Gastroesophageal sphincter (tissue), 4 donors: ENCODE measurements at regions not wholly inside any gene's neighbourhood (a gene's known extent, or its start where the extent isn't known, plus 50 kb on each side); places are given as distances from the start of the nearest gene placed in this dataset.

Experiments
- ATAC-seq: fragments of 150-250 bp; one replicate; pipeline ENCODE4 v1.9.1; 2016; ENCODE audit warnings: mild to moderate bottlenecking, moderate library complexity
- H3K27ac ChIP-seq, 4 donors: fragments of 200-600 bp; sonication (generic) in 3 of 4; 1 replicate in 3 of 4; 2 replicates in 1 of 4; pipeline ENCODE4 v1.5.1; 2016 to 2019
- H3K27me3 ChIP-seq: fragments of 200-600 bp; sonication (generic); one replicate; pipeline ENCODE4 v1.5.1; 2019
- H3K36me3 ChIP-seq, 2 donors: fragments of 200-600 bp; sonication (generic); one replicate each; pipeline ENCODE4 v1.5.1; 2019; ENCODE audit warnings: control low read depth in 1 of 2
- H3K4me1 ChIP-seq, 3 donors: fragments of 200-600 bp; sonication (generic); 1 replicate in 2 of 3; 2 replicates in 1 of 3; pipeline ENCODE4 v1.5.1; 2016 to 2019; ENCODE audit warnings: control low read depth in 2 of 3
- H3K4me3 ChIP-seq, 2 donors: fragments of 200-600 bp; sonication (generic); one replicate each; pipeline ENCODE4 v1.5.1; 2019; ENCODE audit warnings: mild to moderate bottlenecking in 1 of 2, moderate library complexity in 1 of 2
- H3K9me3 ChIP-seq, 3 donors: fragments of 200-600 bp; sonication (generic); one replicate each; pipeline ENCODE4 v1.5.1; 2017 to 2019; ENCODE audit warnings: control low read depth in 2 of 3
- EP300 ChIP-seq: sonication (generic); formaldehyde crosslinking; IDR thresholded peaks from one replicate; pipeline ENCODE4 v1.6.1; 2017; ENCODE audit warnings: antibody characterized with exemption, mild to moderate bottlenecking
- POLR2A ChIP-seq, 2 donors: fragments of 450-650 bp; IDR thresholded peaks; one replicate each; pipeline ENCODE4 v1.6.1; 2017; ENCODE audit warnings: antibody characterized with exemption in 2 of 2, mild to moderate bottlenecking in 2 of 2, moderate library complexity in 1 of 2
- POLR2AphosphoS5 ChIP-seq: sonication (generic); formaldehyde crosslinking; IDR thresholded peaks from one replicate; pipeline ENCODE4 v1.6.1; 2017; ENCODE audit warnings: antibody characterized with exemption
- WGBS, 2 donors: methylation state at CpG; one replicate each; pipeline ENCODE4 v1.1.5; 2018; ENCODE audit warnings: low coverage in 1 of 2; 5-methylcytosine and 5-hydroxymethylcytosine counted together
- TF ChIP-seq, protein P1 (sequence below), 4 experiments: fragments of 200-600 bp in 2 of 4; fragments of 450-650 bp in 2 of 4; sonication (generic) in 1 of 4; IDR thresholded peaks; one replicate each; pipeline ENCODE4 v1.5.1; 2017 to 2019; ENCODE audit warnings: antibody characterized with exemption in 4 of 4, mild to moderate bottlenecking in 2 of 4, moderate library complexity in 2 of 4

DNA sequence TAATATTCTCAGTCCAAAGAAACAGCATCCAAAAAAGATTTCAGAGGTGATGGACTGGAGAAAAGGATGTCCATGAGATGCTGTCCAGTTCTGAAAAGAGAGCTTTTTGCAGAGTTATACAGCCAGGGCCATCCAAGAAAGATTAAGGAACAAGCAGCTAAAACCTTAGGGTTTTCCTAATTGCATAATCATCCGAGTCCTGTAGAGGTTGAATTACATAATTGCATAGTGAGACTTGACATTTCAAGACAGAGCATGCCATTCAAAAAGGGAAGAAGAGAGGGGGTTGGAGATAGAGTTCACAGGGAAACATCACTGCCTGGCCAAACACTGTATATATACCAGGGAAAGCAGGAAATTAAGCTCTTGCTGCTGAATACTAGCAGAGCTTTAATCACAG is 1729.2 kb upstream of the WWC1 start:
- no peak overlapping the region for H3K4me3 ChIP-seq
- WGBS, 2 donors, result 14% methylated on average over 1 of the region's 1 CpG

DNA sequence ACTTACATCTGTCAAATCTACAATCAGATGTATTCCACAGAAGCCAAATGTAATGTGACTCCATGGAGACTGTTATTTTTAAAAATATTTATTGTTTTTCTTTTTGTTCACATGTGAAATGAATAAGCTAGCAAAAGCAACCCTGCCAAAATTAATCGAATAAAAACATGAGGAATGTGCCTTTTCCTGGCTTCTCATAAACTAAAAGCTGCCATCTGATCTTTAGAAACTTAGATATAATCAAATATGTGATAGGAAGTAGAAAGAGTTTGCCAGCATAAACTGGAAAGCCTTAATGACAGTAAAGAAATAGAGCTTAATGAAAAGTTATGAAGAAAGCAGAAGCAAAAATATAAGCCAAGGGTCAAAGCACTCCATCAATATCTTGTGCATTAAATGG is 1724.7 kb upstream of the WWC1 start:
- WGBS, 2 donors, result 56 to 88% methylated on average over 1 of the region's 1 CpG
- no peak for TF ChIP-seq EP300
- TF ChIP-seq, protein P1, sequence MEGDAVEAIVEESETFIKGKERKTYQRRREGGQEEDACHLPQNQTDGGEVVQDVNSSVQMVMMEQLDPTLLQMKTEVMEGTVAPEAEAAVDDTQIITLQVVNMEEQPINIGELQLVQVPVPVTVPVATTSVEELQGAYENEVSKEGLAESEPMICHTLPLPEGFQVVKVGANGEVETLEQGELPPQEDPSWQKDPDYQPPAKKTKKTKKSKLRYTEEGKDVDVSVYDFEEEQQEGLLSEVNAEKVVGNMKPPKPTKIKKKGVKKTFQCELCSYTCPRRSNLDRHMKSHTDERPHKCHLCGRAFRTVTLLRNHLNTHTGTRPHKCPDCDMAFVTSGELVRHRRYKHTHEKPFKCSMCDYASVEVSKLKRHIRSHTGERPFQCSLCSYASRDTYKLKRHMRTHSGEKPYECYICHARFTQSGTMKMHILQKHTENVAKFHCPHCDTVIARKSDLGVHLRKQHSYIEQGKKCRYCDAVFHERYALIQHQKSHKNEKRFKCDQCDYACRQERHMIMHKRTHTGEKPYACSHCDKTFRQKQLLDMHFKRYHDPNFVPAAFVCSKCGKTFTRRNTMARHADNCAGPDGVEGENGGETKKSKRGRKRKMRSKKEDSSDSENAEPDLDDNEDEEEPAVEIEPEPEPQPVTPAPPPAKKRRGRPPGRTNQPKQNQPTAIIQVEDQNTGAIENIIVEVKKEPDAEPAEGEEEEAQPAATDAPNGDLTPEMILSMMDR (IDR thresholded peaks at IDR 0.05), result no peak
- TF ChIP-seq POLR2AphosphoS5, result no peak
- TF ChIP-seq POLR2A (IDR thresholded peaks at IDR 0.05), result no peak
- Histone ChIP-seq H3K4me1 (no peaks in the 10 kb centered on the region), H3K4me3 (no peak overlapping the region), H3K36me3 (no peaks in the 10 kb centered on the region), H3K9me3 (no peaks in the 10 kb centered on the region), H3K27me3 (no peaks in the 10 kb centered on the region), H3K27ac (no peak overlapping the region)
- no peak for ATAC-seq

More for the DNA sequence above, 1729.2 kb upstream of the WWC1 start:
- no peak for ATAC-seq
- no peaks in the 10 kb centered on the region for H3K27me3 ChIP-seq
- no peaks in the 10 kb centered on the region for H3K4me1 ChIP-seq
- H3K36me3 ChIP-seq, result no peaks in the 10 kb centered on the region
- no peak overlapping the region for H3K27ac ChIP-seq
- TF ChIP-seq EP300, result no peak
- TF ChIP-seq, protein P1 (IDR thresholded peaks at IDR 0.05), result no peak
- no peak for TF ChIP-seq POLR2A (IDR thresholded peaks at IDR 0.05)
- TF ChIP-seq POLR2AphosphoS5, result no peak
- H3K9me3 ChIP-seq, result peaks cover 0 to 14% (median 0%) of the 10 kb centered on the region in 3 donors

DNA sequence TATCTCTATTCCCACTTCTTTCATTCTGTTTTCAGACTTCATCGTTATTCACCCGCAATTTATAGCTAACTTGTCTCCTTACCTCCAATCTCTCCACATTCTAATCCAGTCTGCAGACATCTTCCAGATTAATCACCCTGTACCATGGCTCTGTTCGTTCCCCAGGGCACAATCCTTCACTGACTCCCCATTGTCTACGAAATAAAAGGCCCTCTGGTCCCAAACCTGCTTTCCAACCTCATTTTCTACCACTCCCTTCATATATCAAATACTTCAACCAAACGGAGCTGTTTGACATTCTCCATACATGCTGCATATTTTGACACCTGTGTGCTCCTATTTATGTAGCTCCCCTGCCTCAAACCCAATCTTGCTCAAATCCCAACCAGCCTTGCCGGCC is 1720.6 kb upstream of the WWC1 start:
- ATAC-seq, result no peak
- Histone ChIP-seq H3K4me1 (no peaks in the 10 kb centered on the region), H3K36me3 (no peaks in the 10 kb centered on the region), H3K4me3 (no peak overlapping the region), H3K27me3 (no peaks in the 10 kb centered on the region), H3K9me3 (no peaks in the 10 kb centered on the region), H3K27ac (no peak overlapping the region)
- TF ChIP-seq, protein P1 (IDR thresholded peaks at IDR 0.05), result no peak
- TF ChIP-seq EP300 (no peak), POLR2AphosphoS5 (no peak), POLR2A (IDR thresholded peaks at IDR 0.05) (no peak)
- WGBS, 2 donors, result 61 to 66% methylated on average over 6 of the region's 6 CpGs

DNA sequence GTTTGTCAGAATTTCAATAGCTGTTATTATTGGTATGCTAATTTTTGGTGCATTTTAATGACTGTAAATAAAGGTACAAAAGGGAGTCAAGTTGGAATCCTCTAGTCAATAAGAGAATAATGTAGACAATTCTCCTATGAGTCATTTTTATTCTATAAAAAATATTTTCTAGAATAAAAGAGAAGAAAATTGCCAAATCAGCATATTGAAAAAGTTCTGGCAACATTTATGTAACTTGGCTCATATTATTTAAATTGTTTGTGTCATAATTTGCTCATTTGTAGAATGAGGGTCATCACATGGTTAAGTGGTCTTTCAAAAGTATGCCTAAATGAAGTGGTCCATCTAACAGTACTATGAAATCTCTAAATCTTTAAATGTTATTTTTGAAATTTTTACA is 1719.8 kb upstream of the WWC1 start:
- Histone ChIP-seq H3K27me3 (no peaks in the 10 kb centered on the region), H3K4me3 (no peak overlapping the region), H3K9me3 (no peaks in the 10 kb centered on the region), H3K36me3 (no peaks in the 10 kb centered on the region), H3K4me1 (no peaks in the 10 kb centered on the region), H3K27ac (no peak overlapping the region)
- TF ChIP-seq, protein P1 (IDR thresholded peaks at IDR 0.05), result no peak
- TF ChIP-seq EP300 (no peak), POLR2AphosphoS5 (no peak), POLR2A (IDR thresholded peaks at IDR 0.05) (no peak)
- no peak for ATAC-seq

DNA sequence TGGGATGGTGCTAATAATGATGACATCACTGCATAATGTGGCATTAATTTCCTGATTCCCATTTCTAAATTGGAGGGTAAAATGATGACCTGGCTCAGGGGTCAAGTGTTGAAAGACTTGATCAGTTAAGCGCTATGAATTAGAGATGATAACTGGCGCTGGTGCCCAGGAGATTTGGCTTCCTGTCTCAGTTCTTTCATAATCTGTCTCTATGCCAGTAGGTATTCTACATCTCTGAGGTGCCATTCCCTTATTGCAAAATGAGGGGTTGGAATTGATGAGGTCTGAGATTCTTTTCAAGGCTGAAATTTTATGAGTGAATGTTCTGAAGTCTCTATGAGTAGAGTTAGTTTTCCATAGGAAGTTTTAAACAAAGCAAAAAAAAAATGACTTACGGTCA is 1715.1 kb upstream of the WWC1 start:
- no peaks in the 10 kb centered on the region for H3K4me1 ChIP-seq
- no peak for TF ChIP-seq POLR2AphosphoS5
- no peak for TF ChIP-seq POLR2A (IDR thresholded peaks at IDR 0.05)
- TF ChIP-seq, protein P1 (IDR thresholded peaks at IDR 0.05), result no peak
- no peak for TF ChIP-seq EP300
- no peak overlapping the region for H3K27ac ChIP-seq
- no peaks in the 10 kb centered on the region for H3K27me3 ChIP-seq
- ATAC-seq, result no peak
- WGBS, 2 donors, result 82 to 89% methylated on average over 3 of the region's 3 CpGs
- no peaks in the 10 kb centered on the region for H3K36me3 ChIP-seq
- no peaks in the 10 kb centered on the region for H3K9me3 ChIP-seq
- no peak overlapping the region for H3K4me3 ChIP-seq
